ENCODE measurements at regions not wholly inside any gene's neighbourhood (a gene's known extent, or its start where the extent isn't known, plus 50 kb on each side); places are given as distances from the start of the nearest gene placed in this dataset.

DNA sequence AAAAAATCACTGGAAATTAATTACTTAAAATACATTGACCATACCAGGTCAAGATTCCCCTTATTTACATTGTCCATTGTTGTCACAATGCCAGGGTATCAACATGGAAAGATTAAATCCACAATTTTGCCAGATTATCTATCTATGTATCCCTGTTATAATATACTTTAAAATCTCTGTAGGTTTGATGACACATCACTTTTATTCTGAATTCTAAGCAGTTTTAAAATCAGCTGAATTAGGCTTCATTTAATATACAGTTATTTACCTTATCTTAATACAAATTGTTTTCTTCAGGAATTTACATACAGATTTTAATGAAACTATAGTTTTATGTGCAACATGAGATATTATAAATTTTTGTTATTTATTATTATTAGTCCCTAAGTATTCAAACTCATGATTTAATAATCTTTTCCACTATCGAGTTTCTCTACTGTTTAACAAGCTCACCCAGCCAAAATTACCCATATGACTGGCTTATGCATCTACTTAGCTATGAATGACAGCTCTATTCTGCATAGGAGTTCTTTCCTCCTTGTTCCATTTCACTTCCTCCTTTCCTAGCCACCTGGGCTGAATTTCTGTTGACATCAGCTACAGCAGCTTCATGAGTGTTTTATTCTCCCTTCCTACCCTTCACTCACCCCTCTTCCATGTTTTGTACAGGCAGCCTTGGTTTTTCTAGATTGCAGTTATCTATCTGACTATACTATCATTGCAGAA is 654.2 kb upstream of the MAP3K7 start:
- DNase-seq (no peak), ATAC-seq (ENCODE audit: insufficient read depth, low FRiP score) (no peak)
- no peaks in the 10 kb centered on the region for H3K4me1 ChIP-seq (ENCODE audit: control insufficient read depth in 5 of 5, insufficient read depth in 5 of 5, low read length in 5 of 5)
- H3K9ac ChIP-seq (ENCODE audit: insufficient read depth in 1 of 2, low read length in 2 of 2) = no peak overlapping the region
- no peak overlapping the region for H3K4me3 ChIP-seq
- H3K36me3 ChIP-seq (ENCODE audit: control insufficient read depth in 4 of 4, insufficient read depth in 4 of 4, low read length in 4 of 4) = no peaks in the 10 kb centered on the region
- TF ChIP-seq, protein P1, sequence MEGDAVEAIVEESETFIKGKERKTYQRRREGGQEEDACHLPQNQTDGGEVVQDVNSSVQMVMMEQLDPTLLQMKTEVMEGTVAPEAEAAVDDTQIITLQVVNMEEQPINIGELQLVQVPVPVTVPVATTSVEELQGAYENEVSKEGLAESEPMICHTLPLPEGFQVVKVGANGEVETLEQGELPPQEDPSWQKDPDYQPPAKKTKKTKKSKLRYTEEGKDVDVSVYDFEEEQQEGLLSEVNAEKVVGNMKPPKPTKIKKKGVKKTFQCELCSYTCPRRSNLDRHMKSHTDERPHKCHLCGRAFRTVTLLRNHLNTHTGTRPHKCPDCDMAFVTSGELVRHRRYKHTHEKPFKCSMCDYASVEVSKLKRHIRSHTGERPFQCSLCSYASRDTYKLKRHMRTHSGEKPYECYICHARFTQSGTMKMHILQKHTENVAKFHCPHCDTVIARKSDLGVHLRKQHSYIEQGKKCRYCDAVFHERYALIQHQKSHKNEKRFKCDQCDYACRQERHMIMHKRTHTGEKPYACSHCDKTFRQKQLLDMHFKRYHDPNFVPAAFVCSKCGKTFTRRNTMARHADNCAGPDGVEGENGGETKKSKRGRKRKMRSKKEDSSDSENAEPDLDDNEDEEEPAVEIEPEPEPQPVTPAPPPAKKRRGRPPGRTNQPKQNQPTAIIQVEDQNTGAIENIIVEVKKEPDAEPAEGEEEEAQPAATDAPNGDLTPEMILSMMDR (IDR thresholded peaks at IDR 0.05; ENCODE audit: control extremely low read depth, extremely low read depth) = no peak
- H3K9me3 ChIP-seq (ENCODE audit: control insufficient read depth in 4 of 4, insufficient read depth in 3 of 4, low read length in 3 of 4) = no peaks in the 10 kb centered on the region
- no peaks in the 10 kb centered on the region for H3K27me3 ChIP-seq (ENCODE audit: control insufficient read depth in 3 of 3, insufficient read depth in 3 of 3, low read length in 2 of 3)
- H3K27ac ChIP-seq (ENCODE audit: low read depth in 1 of 2, low read length in 1 of 2) = no peak overlapping the region
- 61 to 77% methylated on average over 1 of the region's 1 CpG for WGBS, 2 donors

DNA sequence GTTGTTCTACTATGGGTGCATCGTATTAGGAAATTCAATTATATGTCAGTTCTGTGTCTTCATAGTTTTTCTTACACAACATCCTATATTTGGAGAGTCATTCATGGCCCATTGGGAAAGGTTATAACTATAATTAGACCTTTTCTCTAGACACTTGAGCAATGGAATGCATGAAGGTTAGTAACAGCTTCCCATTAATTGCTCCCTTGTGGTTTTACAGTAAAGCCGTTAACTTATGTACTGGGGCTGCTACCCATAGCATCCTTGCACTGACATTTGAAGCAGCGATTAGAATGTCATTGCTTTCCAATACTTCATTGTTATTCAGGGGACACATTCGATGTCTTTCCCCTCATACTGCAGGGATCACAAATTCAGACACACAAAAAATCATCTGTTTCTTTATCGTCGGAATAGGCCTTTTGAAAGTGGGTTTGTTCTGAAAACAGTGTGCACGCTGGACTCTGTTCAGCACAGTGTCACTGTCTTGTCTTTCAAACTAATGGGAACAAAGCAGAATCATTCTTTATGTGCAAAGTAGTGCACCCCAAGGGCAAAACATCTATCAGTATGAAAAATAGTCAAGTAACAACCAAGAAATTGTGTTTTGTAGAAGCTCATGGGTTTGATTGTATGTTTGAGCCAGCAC is 634.3 kb upstream of the MAP3K7 start:
- no peak overlapping the region for H3K4me3 ChIP-seq
- H3K4me1 ChIP-seq (ENCODE audit: control insufficient read depth in 5 of 5, insufficient read depth in 5 of 5, low read length in 5 of 5) = peaks cover 0 to 3% (median 0%) of the 10 kb centered on the region in 5 donors
- no peaks in the 10 kb centered on the region for H3K27me3 ChIP-seq (ENCODE audit: control insufficient read depth in 3 of 3, insufficient read depth in 3 of 3, low read length in 2 of 3)
- no peak for ATAC-seq (ENCODE audit: insufficient read depth, low FRiP score)
- no peak overlapping the region for H3K9ac ChIP-seq (ENCODE audit: insufficient read depth in 1 of 2, low read length in 2 of 2)
- no peak overlapping the region for H3K27ac ChIP-seq (ENCODE audit: low read depth in 1 of 2, low read length in 1 of 2)
- TF ChIP-seq, protein P1 (IDR thresholded peaks at IDR 0.05; ENCODE audit: control extremely low read depth, extremely low read depth) = no peak
- DNase-seq = no peak
- H3K36me3 ChIP-seq (ENCODE audit: control insufficient read depth in 4 of 4, insufficient read depth in 4 of 4, low read length in 4 of 4) = no peaks in the 10 kb centered on the region
- WGBS, 2 donors = 72 to 75% methylated on average over 7 of the region's 7 CpGs
- H3K9me3 ChIP-seq (ENCODE audit: control insufficient read depth in 4 of 4, insufficient read depth in 3 of 4, low read length in 3 of 4) = no peaks in the 10 kb centered on the region

DNA sequence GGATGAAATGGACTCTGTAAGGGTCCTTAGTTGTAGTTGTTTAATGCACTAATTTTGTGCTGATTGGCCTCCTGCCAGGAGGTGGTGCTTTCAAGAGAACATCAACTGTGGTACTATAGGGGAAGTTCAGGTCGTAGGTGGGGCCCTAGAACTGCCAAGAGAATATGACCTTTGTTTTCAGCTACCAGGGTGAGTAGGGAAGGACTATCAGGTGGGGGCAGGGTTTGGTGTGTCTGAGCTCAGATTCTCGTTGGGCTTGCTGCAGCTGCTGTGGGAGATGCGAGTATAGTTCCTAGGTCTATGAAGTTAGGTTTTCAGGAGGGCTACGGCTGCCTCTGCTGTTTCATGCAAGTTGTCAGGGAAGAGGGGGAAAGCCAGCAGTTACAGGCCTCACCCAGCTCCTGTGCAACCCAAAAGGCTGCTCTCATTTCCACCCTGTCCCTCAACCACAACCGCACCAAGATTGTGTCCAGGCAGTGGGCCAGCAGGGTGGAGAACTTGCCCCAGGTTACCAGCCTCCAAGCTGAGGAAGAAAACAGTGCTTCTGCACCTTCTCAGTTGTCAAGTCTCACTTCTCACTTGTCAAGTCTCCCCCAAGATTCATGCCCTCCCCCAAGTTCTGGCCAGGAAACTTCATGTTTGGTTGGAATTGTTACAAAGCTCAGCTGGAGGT is 626.5 kb upstream of the MAP3K7 start:
- ATAC-seq (ENCODE audit: insufficient read depth, low FRiP score) = no peak
- DNase-seq = no peak
- Histone ChIP-seq H3K9me3 (ENCODE audit: control insufficient read depth in 4 of 4, insufficient read depth in 3 of 4, low read length in 3 of 4) (peaks cover 0 to 8% (median 1%) of the 10 kb centered on the region in 4 donors), H3K4me3 (no peak overlapping the region), H3K27ac (ENCODE audit: low read depth in 1 of 2, low read length in 1 of 2) (no peak overlapping the region), H3K27me3 (ENCODE audit: control insufficient read depth in 3 of 3, insufficient read depth in 3 of 3, low read length in 2 of 3) (no peaks in the 10 kb centered on the region), H3K4me1 (ENCODE audit: control insufficient read depth in 5 of 5, insufficient read depth in 5 of 5, low read length in 5 of 5) (no peaks in the 10 kb centered on the region), H3K9ac (ENCODE audit: insufficient read depth in 1 of 2, low read length in 2 of 2) (no peak overlapping the region), H3K36me3 (ENCODE audit: control insufficient read depth in 4 of 4, insufficient read depth in 4 of 4, low read length in 4 of 4) (no peaks in the 10 kb centered on the region)
- WGBS, 2 donors = 74 to 80% methylated on average over 5 of the region's 5 CpGs
- TF ChIP-seq, protein P1 (IDR thresholded peaks at IDR 0.05; ENCODE audit: control extremely low read depth, extremely low read depth) = no peak

All from lung (tissue), 11 donors.